IPS-18c (cell line): ENCODE measurements at regions not wholly inside any gene's neighbourhood (a gene's known extent, or its start where the extent isn't known, plus 50 kb on each side); places are given as distances from the start of the nearest gene placed in this dataset.

ENCODE experiments used
- H3K4me3 ChIP-seq: 2 replicates; pipeline ENCODE4 v1.7.0; 2013; ENCODE audit warnings: low read depth, mild to moderate bottlenecking, low read length, moderate library complexity; ENCODE audit not compliant: insufficient read depth
- H3K9me3 ChIP-seq: one replicate; pipeline ENCODE4 v1.6.1; 2013; ENCODE audit warnings: mild to moderate bottlenecking, low read length, moderate library complexity; ENCODE audit not compliant: control insufficient read depth, insufficient read depth

DNA sequence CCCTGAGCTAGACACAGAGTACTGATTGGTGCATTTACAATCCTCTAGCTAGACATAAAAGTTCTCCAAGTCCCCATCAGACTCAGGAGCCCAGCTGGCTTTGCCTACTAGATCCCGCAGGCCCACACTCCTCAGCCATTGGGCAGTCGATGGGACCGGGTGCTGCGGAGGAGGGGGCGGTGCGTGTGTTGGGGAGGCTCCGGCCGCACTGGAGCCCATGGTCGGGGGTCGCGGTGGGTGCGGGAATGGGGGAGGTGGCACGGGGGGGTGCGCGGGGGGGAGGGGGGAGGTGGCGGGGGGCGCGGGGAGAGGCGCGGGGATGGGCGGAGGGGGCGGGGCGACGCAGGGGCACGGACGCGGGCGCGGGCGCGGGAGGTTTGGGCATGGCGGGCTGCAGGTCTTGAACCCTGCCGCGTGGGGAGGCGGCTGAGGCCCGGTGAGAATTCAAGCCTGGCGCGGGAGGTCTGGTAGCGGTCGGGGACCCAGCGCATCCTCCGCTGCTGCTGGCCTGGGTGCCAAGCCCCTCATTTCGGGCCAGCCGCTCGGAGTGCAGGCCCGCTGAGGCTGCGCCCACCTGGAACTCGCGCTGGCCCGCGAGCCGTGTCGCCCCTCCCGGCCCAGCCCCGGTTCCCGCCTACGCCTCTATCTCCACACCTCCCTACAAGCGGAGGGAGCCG is 674.1 kb downstream of the SLITRK5 start:
- Histone ChIP-seq H3K4me3 (no peak overlapping the region), H3K9me3 (no peaks in the 10 kb centered on the region)

DNA sequence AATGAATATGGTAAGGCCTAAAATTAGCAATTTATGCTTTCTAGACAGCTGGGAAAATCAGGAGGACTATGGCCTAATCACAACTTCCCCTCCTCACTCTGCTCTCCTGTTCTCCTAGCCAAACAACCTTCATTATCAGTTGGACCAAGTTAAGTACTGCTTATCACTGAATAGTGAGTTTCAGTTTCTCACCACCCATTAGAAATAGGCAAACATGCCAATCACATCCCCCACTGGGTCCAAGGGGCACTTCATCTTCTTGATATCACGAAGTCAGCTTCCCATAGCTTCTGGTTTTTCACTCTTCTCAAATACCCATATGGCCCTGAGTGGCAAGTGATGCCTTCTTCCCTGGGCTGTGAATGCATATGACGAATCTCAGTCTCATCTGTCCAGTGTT is 689.6 kb downstream of the SLITRK5 start:
- H3K4me3 ChIP-seq, result no peak overlapping the region

DNA sequence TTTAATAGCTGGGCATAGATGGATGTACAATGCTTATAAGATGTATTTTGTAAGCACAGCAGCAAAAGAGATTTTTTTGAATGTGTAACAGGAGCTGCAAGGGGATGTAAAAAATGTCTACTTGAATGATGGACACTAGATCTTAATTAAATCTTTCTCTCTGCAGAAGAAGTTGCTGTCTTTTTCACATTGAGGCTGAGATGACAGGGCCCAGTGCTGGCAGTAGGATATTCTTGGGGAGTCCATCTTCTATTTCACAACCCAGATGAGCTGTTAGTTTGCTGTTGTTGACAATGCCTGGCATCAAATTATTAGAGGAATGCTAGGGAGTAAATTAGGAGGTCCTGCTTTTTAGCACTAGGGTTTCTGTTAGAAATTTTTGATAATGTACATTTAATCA is 698.7 kb downstream of the SLITRK5 start:
- Histone ChIP-seq H3K4me3 (no peak overlapping the region), H3K9me3 (no peaks in the 10 kb centered on the region)

More for the DNA sequence above, 689.6 kb downstream of the SLITRK5 start:
- no peaks in the 10 kb centered on the region for H3K9me3 ChIP-seq

DNA sequence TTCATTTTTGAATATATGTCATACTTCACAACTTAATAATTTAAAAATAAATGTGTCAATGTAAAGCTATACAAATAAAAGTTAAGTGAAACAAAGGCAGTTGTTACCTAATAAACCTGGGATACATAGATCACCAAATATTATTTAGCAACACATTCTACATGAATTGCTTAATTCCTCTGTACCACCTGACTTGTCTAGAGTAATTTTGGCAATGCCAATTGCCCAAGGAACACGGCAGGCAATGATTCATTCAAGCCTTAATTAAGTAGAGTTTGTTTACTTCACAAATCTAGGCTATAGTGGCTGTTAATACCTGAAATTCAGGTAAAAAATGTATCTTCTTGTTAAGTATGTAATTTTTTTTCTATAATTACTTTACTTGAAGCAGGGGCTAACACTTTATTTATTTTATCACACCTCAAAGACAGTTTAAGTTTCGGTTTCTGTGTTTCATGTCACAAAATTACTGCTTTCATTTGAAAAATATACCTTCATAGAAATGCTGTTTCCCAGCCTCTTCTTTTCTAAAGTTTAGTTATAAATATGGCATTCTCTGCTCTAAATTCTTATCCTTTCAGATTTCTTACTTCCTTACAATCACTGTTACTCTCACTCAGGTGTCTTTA is 705.7 kb downstream of the SLITRK5 start:
- Histone ChIP-seq H3K9me3 (no peaks in the 10 kb centered on the region), H3K4me3 (no peak overlapping the region)

DNA sequence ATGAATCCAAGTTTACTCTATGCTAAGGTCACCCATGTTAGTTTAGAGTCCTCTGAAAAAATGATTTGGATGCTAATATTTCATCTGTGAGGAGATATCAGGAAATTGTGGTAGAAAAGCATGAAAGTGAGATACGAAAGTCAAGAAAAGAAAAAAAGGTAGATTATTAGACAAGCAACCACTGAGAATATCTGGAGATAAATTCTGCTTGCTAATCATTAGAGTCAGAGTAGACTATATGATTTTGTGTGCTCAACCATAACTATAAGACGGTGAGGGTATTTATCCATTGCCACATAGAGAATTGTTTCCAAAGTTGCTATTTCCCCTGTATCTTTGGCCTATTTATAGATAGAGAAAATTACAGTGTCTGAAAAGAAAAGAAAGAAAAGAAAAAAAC is 706.7 kb downstream of the SLITRK5 start:
- no peaks in the 10 kb centered on the region for H3K9me3 ChIP-seq
- no peak overlapping the region for H3K4me3 ChIP-seq

DNA sequence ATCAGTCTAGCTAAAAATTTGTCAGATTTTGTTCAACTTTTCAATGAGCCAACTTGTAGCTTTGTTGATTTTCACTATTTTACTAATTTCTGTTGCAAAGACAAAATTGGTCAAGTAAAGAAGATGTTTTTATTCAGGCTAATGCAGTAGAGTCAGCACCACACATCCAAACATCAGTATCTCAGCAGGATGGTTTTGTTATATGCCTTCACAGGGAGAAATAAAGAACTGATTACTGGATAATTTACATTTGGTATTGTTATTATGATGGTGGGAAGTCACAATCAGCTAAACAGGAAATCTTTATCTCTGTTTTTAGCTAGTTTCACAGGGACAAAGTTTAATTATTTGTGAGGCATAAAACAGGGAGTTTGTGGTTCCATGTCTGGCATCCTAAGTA is 713.4 kb downstream of the SLITRK5 start:
- no peak overlapping the region for H3K4me3 ChIP-seq
- H3K9me3 ChIP-seq, result no peaks in the 10 kb centered on the region

DNA sequence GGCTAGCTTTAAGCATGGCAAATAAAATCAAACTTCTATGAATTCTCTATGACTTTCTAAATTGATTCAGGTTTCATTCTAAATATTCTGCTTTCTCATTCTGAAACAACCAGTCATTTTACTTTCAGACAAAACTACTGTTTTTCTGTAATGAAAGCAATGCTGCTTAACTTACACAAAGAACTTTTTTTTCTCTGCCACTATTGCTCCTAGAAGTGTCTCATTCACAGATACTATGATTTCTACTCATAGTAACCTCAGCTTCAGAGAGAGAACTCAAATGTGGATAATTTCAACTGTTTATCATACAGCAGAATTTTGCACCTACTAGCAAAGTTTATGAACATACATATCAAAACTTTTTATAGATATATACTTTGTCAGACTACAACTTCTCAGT is 724.6 kb downstream of the SLITRK5 start:
- no peaks in the 10 kb centered on the region for H3K9me3 ChIP-seq
- no peak overlapping the region for H3K4me3 ChIP-seq

DNA sequence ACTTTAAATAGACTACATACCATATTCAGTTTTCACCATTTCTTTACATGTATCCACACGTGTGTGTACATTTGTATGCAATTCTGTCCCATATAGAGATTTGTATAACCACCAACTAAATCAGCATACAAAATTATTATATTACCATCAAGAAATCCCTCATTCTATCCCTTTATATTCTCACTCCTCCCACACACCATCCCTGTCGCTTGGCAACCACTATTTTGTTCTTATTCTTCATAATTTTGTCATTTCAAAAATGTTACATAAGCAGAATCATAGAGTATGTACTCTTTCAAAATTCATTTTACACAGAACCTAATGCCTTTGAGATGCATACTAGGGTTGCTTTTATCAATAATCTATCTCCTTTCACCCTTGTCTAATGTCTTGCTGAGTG is 740.5 kb downstream of the SLITRK5 start:
- Histone ChIP-seq H3K4me3 (no peak overlapping the region), H3K9me3 (no peaks in the 10 kb centered on the region)

DNA sequence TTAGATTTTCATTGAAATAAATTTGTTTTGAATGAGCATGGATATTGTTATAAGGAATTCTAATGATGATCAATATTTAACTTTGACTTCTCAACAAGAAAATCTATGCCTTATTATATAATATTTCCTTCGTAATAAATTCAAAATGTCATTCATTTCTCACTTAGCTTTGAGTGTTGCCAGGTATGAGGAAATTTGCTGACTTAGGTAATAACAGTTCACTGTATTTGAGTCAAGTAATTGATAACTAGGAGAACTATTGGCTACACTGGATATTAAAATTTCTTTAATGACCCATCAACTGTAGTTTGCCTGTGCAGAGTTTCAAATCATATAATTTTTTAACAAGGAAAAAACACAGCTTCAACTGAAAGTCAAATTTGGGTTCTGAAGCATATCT is 746.6 kb downstream of the SLITRK5 start:
- Histone ChIP-seq H3K4me3 (no peak overlapping the region), H3K9me3 (no peaks in the 10 kb centered on the region)

DNA sequence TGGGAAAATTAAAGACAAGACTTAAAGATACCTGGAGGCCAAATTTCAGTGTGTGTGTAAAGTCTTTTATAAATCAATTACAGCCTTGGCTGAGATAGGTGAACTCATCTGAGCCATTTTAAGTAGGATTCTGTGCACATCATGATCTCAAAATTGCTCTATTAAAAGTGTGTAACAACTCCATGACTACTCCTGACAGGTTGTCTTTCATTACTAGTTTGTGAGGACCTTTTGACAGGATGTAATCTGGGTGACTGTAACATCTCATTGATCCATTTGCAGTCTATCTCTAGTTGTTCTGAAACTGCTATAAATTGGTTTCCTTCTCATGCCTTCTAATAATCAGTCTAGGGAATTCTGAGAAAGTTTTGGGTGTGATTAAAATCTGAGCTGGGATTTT is 753.3 kb downstream of the SLITRK5 start:
- Histone ChIP-seq H3K9me3 (peaks cover 4% of the 10 kb centered on the region), H3K4me3 (no peak overlapping the region)

DNA sequence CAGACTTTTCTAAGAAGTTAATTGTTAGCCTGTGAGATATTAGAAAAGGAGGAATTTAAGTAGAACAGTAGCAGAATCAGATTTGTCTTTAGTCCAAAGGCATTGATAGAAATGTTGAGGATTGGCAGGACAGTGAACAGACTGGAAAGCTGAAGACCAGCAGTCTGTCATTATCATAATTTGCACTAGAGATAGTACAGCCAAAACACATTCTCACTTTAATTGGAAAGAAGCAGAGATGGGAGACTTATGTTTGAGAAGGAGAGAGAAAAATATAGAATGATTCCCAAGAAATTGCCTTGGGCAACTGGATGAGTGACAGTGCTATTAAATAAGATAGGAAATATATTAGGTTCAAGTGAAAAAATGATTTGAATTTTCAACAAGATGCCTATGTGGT is 755.5 kb downstream of the SLITRK5 start:
- no peak overlapping the region for H3K4me3 ChIP-seq

DNA sequence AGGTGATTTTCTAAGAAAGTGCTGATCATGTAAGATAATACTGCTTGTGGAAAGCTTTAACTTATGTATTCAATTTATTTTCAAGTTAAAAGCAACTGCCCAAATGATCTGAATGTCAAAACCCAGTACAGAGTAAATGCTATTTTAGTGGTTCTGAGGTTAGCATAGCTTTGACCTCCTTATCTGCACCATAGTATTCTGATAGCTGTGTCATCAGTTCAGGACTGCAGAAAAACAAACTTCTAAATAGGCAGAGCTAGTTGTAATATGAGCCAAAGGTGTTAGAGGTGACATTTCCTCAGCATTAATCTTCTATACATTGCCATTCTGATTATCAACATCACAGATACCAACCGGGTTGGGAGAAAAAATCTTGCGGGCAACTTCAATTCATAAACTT is 758.7 kb downstream of the SLITRK5 start:
- peaks cover 4% of the 10 kb centered on the region for H3K9me3 ChIP-seq
- no peak overlapping the region for H3K4me3 ChIP-seq

More for the DNA sequence above, 755.5 kb downstream of the SLITRK5 start:
- peaks cover 4% of the 10 kb centered on the region for H3K9me3 ChIP-seq

DNA sequence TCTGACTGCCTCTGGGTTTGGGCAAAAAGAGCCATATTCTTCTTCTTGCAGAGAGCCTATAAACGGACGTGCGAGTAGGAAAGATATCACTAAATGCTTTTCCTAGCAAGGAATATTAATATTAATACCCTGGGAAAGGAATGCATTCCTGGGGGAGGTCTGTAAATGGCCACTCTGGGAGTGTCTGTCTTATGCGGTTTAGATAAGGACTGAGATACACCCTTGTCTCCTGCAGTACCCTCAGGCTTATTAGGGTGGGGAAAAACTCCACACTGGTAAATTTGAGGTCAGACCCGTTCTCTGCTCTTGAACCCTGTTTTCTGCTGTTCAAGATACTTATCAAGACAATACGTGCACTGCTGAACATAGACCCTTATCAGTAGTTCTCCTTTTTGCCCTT is 763.8 kb downstream of the SLITRK5 start:
- H3K9me3 ChIP-seq, result peaks cover 2% of the 10 kb centered on the region
- H3K4me3 ChIP-seq, result no peak overlapping the region

DNA sequence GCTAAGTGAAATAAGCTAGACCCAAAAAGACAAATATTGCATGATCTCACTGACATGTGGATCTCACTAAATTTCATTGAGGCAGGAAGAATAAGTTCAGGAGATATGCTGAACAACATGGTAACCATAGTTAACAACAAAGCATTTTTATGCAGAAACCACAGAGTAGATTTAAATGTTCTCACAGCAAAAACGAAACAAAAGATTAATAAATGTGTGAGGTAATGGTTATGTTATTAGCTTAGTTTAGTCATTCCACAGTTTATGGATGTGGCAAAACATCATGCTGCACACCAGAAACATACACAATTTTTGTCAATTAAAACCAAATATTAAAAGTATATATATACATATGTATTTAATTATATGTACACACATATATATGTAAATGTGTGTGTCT is 765.8 kb downstream of the SLITRK5 start:
- Histone ChIP-seq H3K9me3 (peaks cover 2% of the 10 kb centered on the region), H3K4me3 (no peak overlapping the region)

DNA sequence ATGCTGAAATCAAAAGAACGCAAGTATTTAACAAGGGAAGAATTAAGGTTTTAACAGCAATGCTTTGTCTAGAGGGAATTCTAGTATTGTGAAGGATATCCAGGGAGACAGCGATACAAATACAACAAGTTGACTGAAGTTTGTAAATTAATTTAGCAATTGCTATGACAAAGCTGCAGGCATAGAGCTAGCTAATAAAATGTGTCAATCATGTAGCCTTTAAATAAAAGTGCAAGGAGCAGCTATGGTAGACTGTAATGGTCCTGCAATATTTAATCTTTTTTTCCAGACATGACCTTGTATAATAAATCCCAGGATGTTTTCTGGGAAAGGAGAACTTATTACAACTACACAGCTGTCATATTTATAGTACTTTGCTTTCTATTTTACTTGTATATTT is 779.3 kb downstream of the SLITRK5 start:
- no peak overlapping the region for H3K4me3 ChIP-seq
- H3K9me3 ChIP-seq, result peaks cover 2% of the 10 kb centered on the region

DNA sequence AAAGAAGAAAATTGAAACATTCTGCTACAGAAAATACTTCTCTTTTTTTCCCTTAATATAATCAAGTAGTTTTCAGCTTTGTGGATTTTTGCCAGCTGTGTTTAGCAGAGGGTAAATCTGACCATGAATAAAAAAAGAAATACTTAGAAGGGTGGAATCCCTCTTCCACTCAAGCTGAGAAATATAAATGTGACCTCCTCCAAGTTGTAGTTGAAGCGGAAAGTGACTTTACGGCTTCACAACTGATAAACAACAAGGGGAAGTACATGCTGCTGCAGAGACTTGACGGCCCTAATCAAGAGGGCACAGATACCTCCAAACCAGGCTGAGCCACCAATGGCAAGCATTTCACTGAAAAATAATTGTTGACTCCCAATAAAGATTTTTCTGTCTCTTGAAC is 785.0 kb downstream of the SLITRK5 start:
- Histone ChIP-seq H3K9me3 (no peaks in the 10 kb centered on the region), H3K4me3 (no peak overlapping the region)

DNA sequence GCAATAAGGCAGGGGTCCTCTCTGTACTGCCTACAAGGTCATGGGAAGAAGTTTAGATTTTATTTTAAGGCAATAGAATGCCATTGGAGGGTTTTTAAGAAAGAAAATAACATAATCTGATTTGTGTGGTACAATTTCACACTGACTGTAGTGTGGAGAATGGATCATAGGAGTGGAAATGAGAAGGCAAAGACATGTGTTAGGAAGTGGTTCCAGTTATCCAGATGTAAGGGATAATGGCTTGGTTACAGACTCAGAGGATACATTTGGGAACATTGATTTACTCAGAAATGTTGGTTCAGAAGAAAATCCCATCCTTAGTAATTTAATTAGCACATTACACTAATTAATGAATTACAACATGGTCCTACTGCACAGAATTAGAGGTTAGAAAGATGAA is 788.2 kb downstream of the SLITRK5 start:
- Histone ChIP-seq H3K4me3 (no peak overlapping the region), H3K9me3 (no peaks in the 10 kb centered on the region)

DNA sequence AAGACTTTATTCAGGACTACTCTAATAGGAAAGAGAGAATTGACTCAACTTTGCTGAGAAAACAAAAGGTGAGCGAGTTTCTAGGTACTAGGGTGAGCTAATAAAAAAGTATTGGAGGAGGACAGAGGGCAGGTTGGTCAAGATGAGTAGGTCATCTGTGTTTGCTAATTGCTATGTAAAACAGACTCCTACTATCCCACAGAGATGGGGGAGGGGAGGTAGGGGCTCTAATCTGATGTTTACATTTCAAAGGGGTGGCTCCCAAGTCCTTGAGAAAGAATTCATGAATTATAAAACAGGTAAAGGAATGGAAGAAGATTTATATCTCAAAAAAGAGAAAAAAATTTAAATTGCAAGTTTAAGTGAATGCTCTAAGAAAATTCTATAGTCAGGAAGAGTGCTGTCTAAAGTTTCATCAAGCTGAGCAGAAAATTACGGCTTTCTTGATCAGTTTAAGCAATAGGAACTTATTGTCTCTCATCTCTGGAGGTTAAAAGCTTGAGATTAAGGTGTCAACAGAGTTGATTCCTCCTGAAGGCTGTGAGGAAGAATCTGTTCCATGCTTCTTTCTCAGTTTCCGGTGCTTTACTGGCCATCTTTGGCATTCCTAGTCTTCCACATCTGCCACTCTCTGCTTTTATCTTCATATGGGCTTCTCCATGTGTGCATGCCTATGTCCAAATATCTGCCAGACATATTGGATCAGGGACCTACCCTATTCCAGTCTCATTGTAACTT is 790.3 kb downstream of the SLITRK5 start:
- Histone ChIP-seq H3K9me3 (no peaks in the 10 kb centered on the region), H3K4me3 (no peak overlapping the region)
